IPS-15b (cell line): ENCODE measurements at regions not wholly inside any gene's neighbourhood (a gene's known extent, or its start where the extent isn't known, plus 50 kb on each side); places are given as distances from the start of the nearest gene placed in this dataset.

Experiments used
- H3K27me3 ChIP-seq: one replicate; pipeline ENCODE4 v1.6.1; 2013; ENCODE audit warnings: low read length; ENCODE audit not compliant: control insufficient read depth, insufficient read depth
- H3K36me3 ChIP-seq: one replicate; pipeline ENCODE4 v1.6.1; 2013; ENCODE audit warnings: low read length; ENCODE audit not compliant: control insufficient read depth, insufficient read depth
- H3K4me1 ChIP-seq: one replicate; pipeline ENCODE4 v1.6.1; 2013; ENCODE audit warnings: mild to moderate bottlenecking, low read length; ENCODE audit not compliant: control insufficient read depth, insufficient read depth
- H3K4me3 ChIP-seq: one replicate; pipeline ENCODE4 v1.5.1; 2013; ENCODE audit warnings: low read depth, low read length
- H3K9ac ChIP-seq: one replicate; pipeline ENCODE4 v1.6.1; 2013; ENCODE audit warnings: low read depth, mild to moderate bottlenecking, low read length
- H3K9me3 ChIP-seq: one replicate; pipeline ENCODE4 v1.6.1; 2013; ENCODE audit warnings: mild to moderate bottlenecking, low read length; ENCODE audit not compliant: control insufficient read depth, insufficient read depth

DNA sequence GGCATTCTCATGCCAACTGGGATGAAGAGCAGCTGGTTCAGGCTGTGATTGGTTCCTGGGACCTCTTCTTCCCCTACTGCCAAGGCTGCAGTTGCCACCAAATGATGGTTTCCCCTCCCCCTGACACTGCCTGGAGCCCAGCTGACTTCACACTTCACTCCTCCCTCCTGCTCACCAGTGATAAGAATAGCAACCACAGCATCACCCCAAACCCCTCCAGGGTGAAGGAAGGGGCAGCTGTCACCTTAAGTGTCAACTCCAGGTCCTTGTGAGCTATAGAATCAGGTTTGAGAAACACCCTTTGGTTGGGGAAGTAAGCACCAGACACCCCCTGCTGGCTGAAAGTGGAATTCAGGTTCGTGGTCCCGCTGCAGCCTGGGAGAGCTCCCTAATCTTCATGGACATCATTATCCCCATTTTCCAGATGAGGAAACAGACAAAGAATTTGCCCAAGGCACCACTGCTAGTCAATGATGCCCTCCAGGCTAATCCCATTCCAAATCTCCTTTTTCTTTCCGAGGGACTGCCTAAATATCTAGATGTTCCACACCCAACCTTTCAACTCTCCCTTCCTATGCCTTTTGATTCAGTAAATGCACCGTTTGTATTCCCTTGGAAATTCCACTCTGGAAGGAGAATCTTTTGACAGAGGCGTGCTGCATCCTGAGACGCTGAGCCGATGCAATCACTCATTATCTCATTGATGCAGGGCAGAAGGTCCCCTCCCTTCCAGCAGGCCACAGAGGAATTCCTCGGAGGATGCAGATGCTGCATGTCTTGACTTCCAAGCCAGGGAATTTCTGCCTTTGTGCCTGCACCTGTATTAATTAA lies 50.6 kb upstream of the UQCRFS1 start:
- H3K4me1 ChIP-seq, result no peaks in the 10 kb centered on the region
- no peak overlapping the region for H3K9ac ChIP-seq
- H3K27me3 ChIP-seq, result no peaks in the 10 kb centered on the region
- no peaks in the 10 kb centered on the region for H3K36me3 ChIP-seq
- no peaks in the 10 kb centered on the region for H3K9me3 ChIP-seq
- no peak overlapping the region for H3K4me3 ChIP-seq

DNA sequence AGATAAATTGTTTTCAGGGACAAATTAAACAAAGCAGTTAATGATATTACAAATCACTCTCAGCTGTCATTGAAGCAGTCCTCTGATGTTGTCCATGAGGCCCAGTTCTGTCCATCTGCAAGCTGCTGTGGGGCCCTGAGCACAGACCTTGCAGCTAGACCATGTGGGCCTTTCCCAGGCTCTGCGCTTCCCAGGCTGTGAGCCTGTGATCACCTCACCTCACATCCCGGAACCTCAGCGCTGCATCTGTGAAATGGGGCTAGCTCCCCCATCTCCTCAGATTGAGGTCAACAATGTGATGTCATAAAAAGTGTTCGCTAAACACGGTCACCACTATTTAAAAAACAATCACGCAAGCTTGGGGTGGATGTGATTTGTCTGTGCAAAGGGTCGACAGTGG lies 51.9 kb upstream of the UQCRFS1 start:
- Histone ChIP-seq H3K4me1 (no peaks in the 10 kb centered on the region), H3K36me3 (no peaks in the 10 kb centered on the region), H3K27me3 (no peaks in the 10 kb centered on the region), H3K9ac (no peak overlapping the region), H3K4me3 (no peak overlapping the region), H3K9me3 (no peaks in the 10 kb centered on the region)

DNA sequence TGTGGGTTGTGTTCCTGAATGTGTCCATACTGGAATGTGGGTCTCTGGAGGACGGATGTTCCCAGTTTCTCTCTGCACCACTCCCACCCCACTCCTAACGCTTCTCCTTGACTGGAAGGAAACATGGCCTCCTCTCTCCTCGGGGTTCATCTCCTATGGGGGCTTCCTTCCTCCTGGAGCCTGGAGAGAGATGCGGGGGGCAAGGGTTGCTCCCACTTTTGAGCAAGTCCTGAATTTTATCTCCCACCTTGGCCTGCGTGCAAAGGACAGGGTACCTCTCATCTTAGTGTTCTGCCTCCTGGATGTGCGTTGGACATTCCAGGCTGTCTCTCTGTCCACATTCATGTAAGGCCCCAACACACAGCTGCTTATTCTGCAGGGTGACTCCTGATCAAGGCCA lies 52.5 kb upstream of the UQCRFS1 start:
- Histone ChIP-seq H3K9me3 (no peaks in the 10 kb centered on the region), H3K36me3 (no peaks in the 10 kb centered on the region), H3K4me1 (no peaks in the 10 kb centered on the region), H3K9ac (no peak overlapping the region), H3K4me3 (no peak overlapping the region), H3K27me3 (no peaks in the 10 kb centered on the region)

DNA sequence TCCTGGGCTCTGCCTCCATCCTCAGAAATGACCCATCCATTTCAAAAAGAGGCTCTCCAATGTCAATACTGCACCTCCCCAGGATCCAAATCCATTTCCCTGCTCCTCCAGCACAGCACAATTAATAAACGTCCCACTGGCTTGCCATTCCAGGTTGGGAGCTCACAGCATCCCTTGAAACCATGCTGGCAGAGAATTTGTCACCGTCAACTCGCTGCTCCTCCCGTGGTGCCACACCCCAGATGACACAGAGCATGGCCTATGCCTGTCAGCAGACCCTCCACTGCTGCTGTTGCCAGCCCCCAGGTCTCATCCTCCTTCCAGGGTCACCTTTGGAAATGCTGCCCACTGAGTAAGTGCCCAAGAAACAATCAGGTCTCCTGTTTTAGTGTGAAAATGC lies 53.0 kb upstream of the UQCRFS1 start:
- Histone ChIP-seq H3K36me3 (no peaks in the 10 kb centered on the region), H3K9me3 (no peaks in the 10 kb centered on the region), H3K27me3 (no peaks in the 10 kb centered on the region), H3K9ac (no peak overlapping the region), H3K4me3 (no peak overlapping the region), H3K4me1 (no peaks in the 10 kb centered on the region)

DNA sequence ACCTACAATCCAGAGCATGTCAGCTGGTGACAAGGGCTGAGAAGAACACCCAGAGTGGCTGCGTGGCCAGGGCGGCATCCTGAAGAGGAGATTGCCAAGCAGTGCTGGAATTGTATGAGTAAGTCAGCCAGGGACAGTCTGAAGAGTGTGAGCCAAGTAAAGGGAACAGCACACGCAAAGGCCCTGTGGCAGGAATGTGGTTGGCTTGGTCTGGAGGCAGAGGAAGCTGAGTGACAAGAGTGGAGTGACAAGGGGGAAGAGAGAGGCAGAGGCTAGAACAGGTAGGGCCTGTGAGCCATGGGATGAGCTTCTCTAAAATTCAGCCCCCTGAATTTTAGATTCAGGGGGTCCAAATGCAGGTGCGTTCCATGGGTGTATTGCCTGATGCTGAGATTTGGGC lies 53.7 kb upstream of the UQCRFS1 start:
- Histone ChIP-seq H3K9me3 (no peaks in the 10 kb centered on the region), H3K36me3 (no peaks in the 10 kb centered on the region), H3K9ac (no peak overlapping the region)

DNA sequence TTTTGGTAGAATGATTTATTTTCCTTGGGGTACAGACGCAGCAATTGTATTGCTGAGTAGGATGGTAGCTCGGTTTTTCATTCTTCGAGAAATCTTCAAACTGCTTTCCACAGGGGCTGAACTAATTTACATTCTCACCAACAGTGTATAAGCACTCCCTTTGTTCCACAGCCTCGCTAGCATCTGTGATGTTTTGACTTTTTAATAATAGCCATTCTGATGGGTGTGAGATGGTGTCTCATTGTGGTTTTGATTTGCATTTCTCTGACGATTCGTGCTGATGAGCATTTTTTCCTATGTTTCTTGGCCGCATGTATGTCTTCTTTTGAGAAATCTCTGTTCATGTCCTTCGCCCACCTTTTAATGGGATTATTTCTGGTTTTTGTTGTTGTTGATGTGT lies 54.8 kb upstream of the UQCRFS1 start:
- Histone ChIP-seq H3K36me3 (no peaks in the 10 kb centered on the region), H3K9ac (no peak overlapping the region), H3K4me3 (no peak overlapping the region), H3K4me1 (no peaks in the 10 kb centered on the region), H3K9me3 (no peaks in the 10 kb centered on the region), H3K27me3 (no peaks in the 10 kb centered on the region)

More for the DNA sequence above, 53.7 kb upstream of the UQCRFS1 start:
- no peaks in the 10 kb centered on the region for H3K27me3 ChIP-seq
- H3K4me1 ChIP-seq, result no peaks in the 10 kb centered on the region
- no peak overlapping the region for H3K4me3 ChIP-seq

DNA sequence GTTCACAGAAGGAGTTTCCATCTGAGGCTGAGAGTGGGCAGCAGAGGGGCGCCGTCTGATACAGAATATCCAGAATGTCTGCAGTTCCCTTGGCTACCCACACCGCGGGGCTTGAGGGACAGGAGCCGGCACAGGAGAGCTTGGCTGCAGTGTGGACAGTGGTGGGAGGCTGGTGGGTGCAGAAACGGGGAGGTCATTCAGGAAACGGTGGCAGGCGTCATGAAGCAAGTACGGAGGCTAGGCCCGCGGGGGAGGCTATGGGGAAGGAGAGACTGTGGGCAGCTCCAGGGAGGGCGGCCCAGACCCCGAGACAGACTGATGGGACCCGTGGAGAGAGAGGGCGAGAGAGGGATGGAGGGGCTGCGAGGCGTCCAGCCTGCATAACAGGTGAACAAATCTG lies 55.2 kb upstream of the UQCRFS1 start:
- no peaks in the 10 kb centered on the region for H3K36me3 ChIP-seq
- no peaks in the 10 kb centered on the region for H3K9me3 ChIP-seq
- H3K4me1 ChIP-seq, result no peaks in the 10 kb centered on the region
- H3K9ac ChIP-seq, result no peak overlapping the region
- H3K4me3 ChIP-seq, result no peak overlapping the region
- no peaks in the 10 kb centered on the region for H3K27me3 ChIP-seq

DNA sequence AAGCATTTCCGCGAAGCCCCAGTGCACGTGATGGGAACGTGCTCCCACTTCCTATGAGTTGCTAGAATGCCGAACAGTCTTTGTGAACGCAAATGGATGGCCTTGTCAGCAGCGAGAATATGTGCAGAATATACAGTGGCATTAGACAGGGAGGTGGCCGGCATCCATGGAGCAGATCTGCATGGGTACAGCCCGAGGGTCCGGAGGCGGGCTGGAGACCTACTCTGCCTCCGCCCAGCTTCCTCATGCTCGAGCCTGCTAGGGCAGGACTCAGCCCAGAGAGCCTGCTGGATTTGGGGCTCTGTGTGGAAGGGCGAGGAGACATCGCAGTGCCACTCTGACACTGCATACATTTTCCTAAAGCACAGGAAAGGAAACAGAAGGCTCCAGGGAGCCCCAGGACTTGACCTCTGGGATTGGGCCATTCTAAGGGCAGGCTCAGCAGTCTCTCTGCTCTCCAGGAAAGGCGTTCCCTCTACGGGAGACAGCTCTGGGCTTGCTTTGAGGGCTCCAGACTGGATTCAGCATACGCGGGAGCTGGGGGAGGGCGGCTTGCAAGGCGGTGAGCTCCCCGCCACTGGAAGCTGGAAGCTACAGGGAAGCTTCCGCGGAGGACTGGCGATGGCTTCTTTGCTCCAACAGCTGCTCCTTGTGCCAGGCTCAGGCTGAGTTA lies 55.9 kb upstream of the UQCRFS1 start:
- Histone ChIP-seq H3K4me3 (no peak overlapping the region), H3K36me3 (no peaks in the 10 kb centered on the region), H3K9ac (no peak overlapping the region), H3K4me1 (no peaks in the 10 kb centered on the region), H3K27me3 (no peaks in the 10 kb centered on the region), H3K9me3 (no peaks in the 10 kb centered on the region)

DNA sequence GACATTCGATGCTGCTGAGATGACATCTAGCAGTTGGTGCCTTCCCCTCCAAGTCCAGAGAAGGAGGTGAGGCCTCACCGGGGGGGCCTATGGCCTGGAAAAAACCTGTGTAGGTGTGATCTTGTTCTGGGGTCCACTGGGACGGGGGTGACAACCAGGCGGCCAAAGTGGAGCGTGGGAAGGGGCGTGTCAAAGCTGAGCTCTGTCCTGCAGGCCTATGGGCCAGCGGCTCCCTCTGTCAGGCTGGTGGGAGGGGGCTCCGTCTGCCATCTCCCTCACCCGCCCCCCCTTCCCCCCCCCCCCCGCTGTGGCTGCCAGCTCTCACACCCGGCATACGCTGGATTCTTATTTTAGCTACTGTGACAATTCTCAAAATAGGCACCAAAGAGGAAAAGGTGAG lies 56.7 kb upstream of the UQCRFS1 start:
- Histone ChIP-seq H3K27me3 (no peaks in the 10 kb centered on the region), H3K9ac (no peak overlapping the region), H3K36me3 (no peaks in the 10 kb centered on the region), H3K4me1 (no peaks in the 10 kb centered on the region), H3K4me3 (no peak overlapping the region), H3K9me3 (no peaks in the 10 kb centered on the region)

DNA sequence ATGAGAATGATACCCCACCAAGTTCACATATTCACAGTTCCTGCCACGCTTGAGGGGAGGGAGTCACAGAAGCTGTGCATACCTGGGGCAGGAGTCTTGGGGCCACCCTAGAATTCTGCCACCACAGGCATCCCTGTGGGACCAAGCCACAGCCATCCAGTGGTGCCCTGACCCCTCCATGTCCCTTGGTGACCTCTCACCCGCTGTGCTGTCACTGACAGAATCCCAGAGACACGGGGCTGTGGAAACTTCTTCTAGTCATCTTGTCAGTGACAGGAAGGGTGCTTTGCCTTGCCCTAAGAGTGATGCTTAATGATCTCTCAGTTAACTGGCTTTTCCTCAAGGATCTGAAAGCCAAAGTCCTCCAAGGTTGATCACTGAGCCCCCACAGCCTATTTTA lies 58.4 kb upstream of the UQCRFS1 start:
- H3K4me1 ChIP-seq, result no peaks in the 10 kb centered on the region
- no peaks in the 10 kb centered on the region for H3K27me3 ChIP-seq
- no peaks in the 10 kb centered on the region for H3K9me3 ChIP-seq
- H3K36me3 ChIP-seq, result no peaks in the 10 kb centered on the region
- no peak overlapping the region for H3K9ac ChIP-seq
- no peak overlapping the region for H3K4me3 ChIP-seq

DNA sequence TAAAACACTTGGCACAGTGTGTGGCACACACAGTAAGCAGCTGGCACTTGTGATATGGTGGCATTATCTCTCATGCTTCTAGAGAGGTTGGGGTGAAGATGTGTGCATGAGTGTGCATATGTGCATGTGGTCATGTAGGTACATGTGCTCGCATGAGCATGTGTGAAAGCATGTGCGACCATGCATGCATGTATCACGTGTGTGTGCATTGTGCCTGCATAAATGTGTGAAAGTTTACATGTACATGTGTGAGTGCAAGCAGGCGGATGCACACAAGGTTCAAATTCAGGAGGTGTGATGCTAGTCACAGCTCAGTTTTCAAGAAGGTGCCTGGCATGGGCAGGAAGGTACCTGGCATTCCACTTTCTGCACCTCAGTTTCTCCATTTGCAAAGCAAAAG lies 59.0 kb upstream of the UQCRFS1 start:
- Histone ChIP-seq H3K36me3 (no peaks in the 10 kb centered on the region), H3K4me1 (no peaks in the 10 kb centered on the region), H3K9me3 (no peaks in the 10 kb centered on the region), H3K27me3 (no peaks in the 10 kb centered on the region), H3K9ac (no peak overlapping the region), H3K4me3 (no peak overlapping the region)

DNA sequence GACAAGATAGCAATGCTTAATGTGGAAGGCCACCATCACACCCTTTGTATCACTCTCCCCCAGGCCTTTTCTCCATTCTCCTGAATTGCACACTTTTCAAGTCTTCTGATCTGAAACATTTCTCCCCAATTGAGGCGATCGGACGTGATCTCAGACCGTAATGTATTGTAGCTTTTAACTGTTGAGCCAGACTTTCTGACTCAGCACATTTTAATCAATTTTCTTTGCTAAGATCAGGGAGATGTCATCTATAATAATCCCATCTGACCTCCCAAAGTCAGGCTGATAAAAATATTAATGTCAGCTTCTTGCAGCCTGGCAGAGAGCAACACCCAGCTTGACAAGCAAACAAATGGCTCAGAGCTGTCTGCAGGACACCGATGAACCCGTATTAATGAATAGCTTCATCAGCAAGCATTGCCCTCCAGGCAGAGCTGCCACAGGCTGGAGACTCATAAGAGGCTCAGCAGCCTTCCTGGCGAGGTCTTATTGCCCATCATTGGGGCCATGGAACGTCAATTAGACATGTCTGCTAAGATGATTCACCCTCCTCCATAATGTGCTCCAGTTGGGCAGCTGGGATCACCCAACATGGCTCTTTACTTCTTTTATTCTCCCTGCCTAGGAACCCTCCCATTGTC lies 60.2 kb upstream of the UQCRFS1 start:
- Histone ChIP-seq H3K9ac (no peak overlapping the region), H3K4me1 (no peaks in the 10 kb centered on the region), H3K9me3 (no peaks in the 10 kb centered on the region), H3K27me3 (no peaks in the 10 kb centered on the region), H3K4me3 (no peak overlapping the region), H3K36me3 (no peaks in the 10 kb centered on the region)
